GM11168 (cell line): ENCODE measurements at regions not wholly inside any gene's neighbourhood (a gene's known extent, or its start where the extent isn't known, plus 50 kb on each side); places are given as distances from the start of the nearest gene placed in this dataset.

ENCODE experiments used
- in situ Hi-C: fragments of 300-500 bp; cut with MboI; formaldehyde crosslinking; loops from one replicate; pipeline ENCODE4 v1.12.0; 2022; ENCODE audit warnings: low sequenced_read_pairs; ENCODE audit not compliant: unreplicated experiment

- in situ Hi-C loops, result no loop called here
These were observed 524.6 kb downstream of the EFNB2 start for GRCh38 chr13:106010836-106011235.

GRCh38 chr13:106008540-106008939 lies 526.9 kb downstream of the EFNB2 start:
- in situ Hi-C loops, result no loop called here

- in situ Hi-C loops, result no loop called here
These were observed 528.3 kb downstream of the EFNB2 start for GRCh38 chr13:106007156-106007555.

GRCh38 chr13:106003651-106004050 lies 531.8 kb downstream of the EFNB2 start:
- in situ Hi-C loops, result no loop called here

GRCh38 chr13:106001443-106001842 lies 534.0 kb downstream of the EFNB2 start:
- in situ Hi-C loops, result no loop called here

- in situ Hi-C loops, result no loop called here
These were observed 537.6 kb downstream of the EFNB2 start for GRCh38 chr13:105997581-105998550.

GRCh38 chr13:105996391-105997025 lies 539.0 kb downstream of the EFNB2 start:
- in situ Hi-C loops, result no loop called here

GRCh38 chr13:105994340-105994739 lies 541.1 kb downstream of the EFNB2 start:
- in situ Hi-C loops, result no loop called here

- in situ Hi-C loops, result no loop called here
These were observed 543.7 kb downstream of the EFNB2 start for GRCh38 chr13:105991622-105992277.

- in situ Hi-C loops, result no loop called here
These were observed 544.3 kb downstream of the EFNB2 start for GRCh38 chr13:105991131-105991530.

- in situ Hi-C loops, result no loop called here
These were observed 545.1 kb downstream of the EFNB2 start for GRCh38 chr13:105990256-105990958.

- in situ Hi-C loops, result no loop called here
These were observed 550.8 kb downstream of the EFNB2 start for GRCh38 chr13:105984646-105985045.

GRCh38 chr13:105984236-105984635 lies 551.2 kb downstream of the EFNB2 start:
- in situ Hi-C loops, result no loop called here

GRCh38 chr13:105982219-105982930 lies 553.1 kb downstream of the EFNB2 start:
- in situ Hi-C loops, result no loop called here

- in situ Hi-C loops, result no loop called here
These were observed 556.1 kb downstream of the EFNB2 start for GRCh38 chr13:105979131-105980011.

- in situ Hi-C loops, result no loop called here
These were observed 561.1 kb downstream of the EFNB2 start for GRCh38 chr13:105974380-105974779.

- in situ Hi-C loops, result no loop called here
These were observed 562.5 kb downstream of the EFNB2 start for GRCh38 chr13:105972811-105973590.

GRCh38 chr13:105972306-105972721 lies 563.1 kb downstream of the EFNB2 start:
- in situ Hi-C loops, result no loop called here
